Activated naive CD8-positive, alpha-beta T cell treated with anti-CD3 and anti-CD28 coated beads for 36 hours (primary cell): ENCODE measurements at regions not wholly inside any gene's neighbourhood (a gene's known extent, or its start where the extent isn't known, plus 50 kb on each side); places are given as distances from the start of the nearest gene placed in this dataset.
"Not testable (repeated sequence)": the region's sequence is repeated elsewhere in the genome, so short reads cannot be mapped to it uniquely, and the experiment has no call there.

Source experiments
- DNase-seq: peaks from one replicate; pipeline ENCODE4 v3.0.0; 2021
- H3K27ac Mint-ChIP-seq: one replicate; pipeline ENCODE4 v1.8.0; 2022; ENCODE audit warnings: mild to moderate bottlenecking, moderate library complexity, mixed read lengths
- H3K27me3 Mint-ChIP-seq: one replicate; pipeline ENCODE4 v1.8.0; 2022; ENCODE audit warnings: mild to moderate bottlenecking, mixed read lengths
- H3K36me3 Mint-ChIP-seq: one replicate; pipeline ENCODE4 v1.8.0; 2021; ENCODE audit warnings: mild to moderate bottlenecking, mixed read lengths
- H3K4me1 Mint-ChIP-seq: one replicate; pipeline ENCODE4 v1.8.0; 2021; ENCODE audit warnings: mixed read lengths
- H3K4me3 Mint-ChIP-seq: one replicate; pipeline ENCODE4 v1.8.0; 2022; ENCODE audit warnings: mild to moderate bottlenecking, moderate library complexity, mixed read lengths
- H3K9me3 Mint-ChIP-seq: one replicate; pipeline ENCODE4 v1.8.0; 2022; ENCODE audit warnings: mixed read lengths

DNA sequence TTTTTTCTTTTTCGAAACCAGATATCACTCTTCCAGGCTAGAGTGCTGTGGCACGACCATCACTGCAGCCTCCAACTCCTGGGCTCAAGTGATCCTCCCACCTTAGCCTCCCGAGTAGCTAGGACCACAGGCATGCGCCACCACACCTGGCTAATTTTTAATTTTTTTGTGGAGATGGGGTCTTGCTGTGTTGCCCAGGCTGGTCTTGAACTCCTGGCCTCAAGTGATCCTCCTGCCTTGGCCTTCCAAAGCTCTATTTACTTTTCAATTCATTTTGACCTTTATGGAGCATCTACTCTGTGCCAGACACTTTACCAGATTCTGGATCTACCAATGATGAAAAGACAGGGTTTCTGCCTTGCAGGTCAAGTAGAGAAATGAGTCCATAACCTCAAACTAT is 83.3 kb downstream of the NENF start:
- H3K36me3 Mint-ChIP-seq, H3K4me3 Mint-ChIP-seq, H3K27ac Mint-ChIP-seq, H3K4me1 Mint-ChIP-seq, DNase-seq, H3K9me3 Mint-ChIP-seq: not testable (repeated sequence)
- peaks cover 57% of the 10 kb centered on the region for H3K27me3 Mint-ChIP-seq

DNA sequence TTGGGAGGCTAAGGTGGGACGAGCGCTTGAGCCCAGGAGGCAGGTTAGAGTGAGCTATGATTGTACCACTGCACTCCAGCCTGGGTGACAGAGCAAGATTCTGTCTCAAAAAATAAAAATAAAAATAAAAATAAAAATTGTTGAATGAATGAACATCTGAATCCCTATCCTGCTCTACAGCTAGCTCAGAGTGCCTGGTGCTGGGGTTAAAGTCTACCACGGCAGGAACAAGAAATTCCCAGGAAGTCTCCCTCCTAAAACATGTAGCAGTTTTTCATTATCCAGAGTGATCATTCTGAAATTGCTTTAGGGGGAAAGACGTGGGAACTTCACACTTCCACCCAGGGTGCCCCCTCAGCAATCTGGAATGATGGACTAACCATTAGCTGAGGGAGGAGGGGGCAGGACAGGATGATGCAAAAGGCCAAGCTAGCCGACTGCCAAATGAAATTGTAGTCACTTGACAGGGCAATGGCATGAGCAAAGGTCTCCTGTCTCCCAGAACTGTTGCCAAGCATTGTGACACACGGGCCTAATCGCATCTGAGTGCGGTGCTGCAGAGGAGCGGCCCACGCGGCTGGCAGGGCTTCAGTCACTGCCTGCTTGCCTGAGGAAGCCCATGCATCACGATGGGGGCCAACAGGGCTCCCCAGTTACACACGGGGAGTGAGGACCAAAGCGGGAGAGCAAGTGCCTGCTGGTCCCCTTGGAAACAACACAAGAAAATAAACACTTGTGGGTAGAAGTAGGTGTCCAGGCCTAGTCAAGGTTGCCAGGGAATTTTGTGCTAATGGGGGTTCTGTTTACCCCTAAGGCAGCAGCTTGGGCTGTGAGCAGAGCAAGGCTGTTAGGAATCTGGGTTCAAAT is 85.7 kb downstream of the NENF start:
- Mint-ChIP-seq H3K4me3 (no peak overlapping the region), H3K36me3 (no peaks in the 10 kb centered on the region), H3K27me3 (peaks cover 34% of the 10 kb centered on the region), H3K27ac (no peak overlapping the region), H3K9me3 (no peaks in the 10 kb centered on the region), H3K4me1 (peaks cover 3% of the 10 kb centered on the region)
- no peak for DNase-seq

DNA sequence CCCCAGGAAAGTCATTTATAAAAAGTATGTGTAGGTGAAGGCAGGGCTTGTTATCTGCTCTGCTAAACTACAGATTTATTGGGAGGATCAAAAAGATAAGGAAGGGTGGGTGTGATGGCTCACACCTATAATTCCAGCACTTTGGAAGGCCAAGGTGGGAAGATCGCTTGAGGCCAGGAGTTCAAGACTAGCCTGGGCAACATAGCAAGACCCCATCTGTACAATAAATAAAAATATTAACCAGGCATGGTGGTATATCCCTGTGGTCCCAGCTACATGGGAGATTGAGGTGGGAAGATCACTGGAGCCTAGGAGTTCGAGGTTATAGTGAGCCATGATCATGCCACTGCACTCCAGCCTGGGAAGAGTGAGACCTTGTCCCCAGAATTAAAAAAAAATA is 86.4 kb downstream of the NENF start:
- Mint-ChIP-seq H3K27ac (no peak overlapping the region), H3K4me3 (no peak overlapping the region), H3K36me3 (no peaks in the 10 kb centered on the region), H3K9me3 (no peaks in the 10 kb centered on the region), H3K27me3 (peaks cover 27% of the 10 kb centered on the region), H3K4me1 (peaks cover 2% of the 10 kb centered on the region)
- DNase-seq, result no peak

DNA sequence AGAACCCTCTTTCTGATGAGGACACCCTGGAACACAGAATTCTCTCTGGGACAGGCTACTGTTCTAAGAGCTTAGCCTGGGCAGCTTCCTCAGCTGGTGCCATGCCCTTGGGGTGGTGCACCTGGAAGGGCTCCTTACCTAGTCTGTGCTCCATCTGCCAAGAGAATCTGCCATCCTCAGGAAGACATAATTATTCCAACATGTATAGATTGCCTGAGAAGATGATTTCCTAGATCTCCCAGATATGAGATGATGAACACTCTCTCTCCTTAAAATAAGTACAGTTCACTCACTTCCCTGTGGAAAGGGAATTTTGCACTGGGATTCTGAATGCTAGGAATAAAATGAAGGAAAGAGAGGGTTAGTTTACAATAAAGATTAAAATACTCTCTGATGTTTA is 87.6 kb downstream of the NENF start:
- no peak overlapping the region for H3K27ac Mint-ChIP-seq
- H3K36me3 Mint-ChIP-seq, result no peaks in the 10 kb centered on the region
- H3K27me3 Mint-ChIP-seq, result peaks cover 21% of the 10 kb centered on the region
- DNase-seq, result no peak
- no peaks in the 10 kb centered on the region for H3K9me3 Mint-ChIP-seq
- no peaks in the 10 kb centered on the region for H3K4me1 Mint-ChIP-seq
- H3K4me3 Mint-ChIP-seq, result no peak overlapping the region

DNA sequence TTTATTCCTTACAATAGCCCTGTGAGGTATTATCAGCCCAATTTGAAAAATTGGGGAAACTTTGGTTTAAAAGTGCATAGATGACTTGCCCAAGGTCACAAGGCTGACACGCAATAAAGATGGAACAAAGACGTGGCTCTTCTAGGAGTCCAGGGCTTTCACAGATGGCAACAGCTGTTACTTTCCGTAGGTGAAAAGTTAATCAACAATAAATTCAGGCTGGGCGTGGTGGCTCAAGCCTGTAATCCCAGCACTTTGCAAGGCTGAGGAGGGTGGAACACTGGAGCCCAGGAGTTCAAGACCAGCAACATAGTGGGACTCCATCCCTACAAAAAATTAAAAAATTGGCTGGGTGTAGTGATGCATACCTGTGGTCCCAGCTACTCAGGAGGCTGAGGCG is 87.8 kb upstream of the ATF3 start:
- Mint-ChIP-seq H3K4me1 (no peaks in the 10 kb centered on the region), H3K27ac (no peak overlapping the region), H3K9me3 (no peaks in the 10 kb centered on the region), H3K27me3 (peaks cover 16% of the 10 kb centered on the region), H3K4me3 (no peak overlapping the region), H3K36me3 (no peaks in the 10 kb centered on the region)
- no peak for DNase-seq

DNA sequence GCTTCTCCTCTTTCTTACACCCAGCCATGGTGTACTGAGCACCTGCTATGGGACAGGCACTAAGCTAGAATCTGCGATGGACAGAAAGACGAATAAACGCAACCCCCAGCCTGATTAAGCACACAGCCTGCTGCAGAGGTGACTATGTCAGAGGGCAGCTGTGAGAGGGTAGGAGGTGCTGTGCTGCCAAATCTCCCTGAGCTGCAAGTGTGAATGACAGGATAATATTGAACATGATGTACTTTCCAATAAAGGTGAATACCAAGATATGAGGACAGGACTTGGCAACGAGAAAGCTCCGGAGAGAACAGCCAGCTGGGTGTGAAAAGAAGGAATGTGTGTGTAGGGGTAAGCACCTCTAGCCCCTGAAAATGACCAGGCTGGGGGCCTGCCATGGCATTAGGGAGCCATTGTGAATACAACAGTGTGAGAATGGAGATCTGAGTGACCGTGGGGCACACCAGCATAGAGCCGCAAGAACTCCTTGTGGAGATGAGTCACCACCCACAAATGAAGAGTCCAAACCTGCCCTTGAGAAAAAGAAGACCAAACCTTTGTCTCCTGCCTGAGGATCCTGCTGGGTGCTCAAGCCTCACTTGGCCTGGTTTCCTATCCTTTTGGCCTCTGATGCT is 83.0 kb upstream of the ATF3 start:
- H3K27me3 Mint-ChIP-seq, result peaks cover 10% of the 10 kb centered on the region
- no peaks in the 10 kb centered on the region for H3K36me3 Mint-ChIP-seq
- H3K9me3 Mint-ChIP-seq, result no peaks in the 10 kb centered on the region
- no peak overlapping the region for H3K27ac Mint-ChIP-seq
- no peak for DNase-seq
- H3K4me3 Mint-ChIP-seq, result no peak overlapping the region
- no peaks in the 10 kb centered on the region for H3K4me1 Mint-ChIP-seq

DNA sequence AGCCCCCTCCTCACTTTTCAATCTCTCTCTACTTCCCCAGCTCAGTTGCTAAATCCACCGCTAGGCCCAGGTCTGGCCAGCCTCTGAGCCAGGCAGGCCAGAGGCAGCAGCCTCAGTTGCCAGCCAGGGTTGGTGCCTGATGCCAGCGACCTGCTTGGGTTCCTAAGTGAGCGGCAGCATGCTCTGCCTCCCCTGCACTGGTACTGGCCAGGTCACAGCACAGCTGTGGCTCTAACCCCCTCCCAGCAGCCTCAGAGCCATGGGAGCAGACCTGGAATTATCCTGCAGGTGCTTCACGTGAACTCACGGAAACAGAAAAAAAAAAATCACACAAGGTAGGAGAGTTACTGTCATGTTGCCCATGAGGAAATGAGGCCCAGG is 82.5 kb upstream of the ATF3 start:
- no peaks in the 10 kb centered on the region for H3K9me3 Mint-ChIP-seq
- H3K4me3 Mint-ChIP-seq, result no peak overlapping the region
- no peak for DNase-seq
- H3K27ac Mint-ChIP-seq, result no peak overlapping the region
- H3K4me1 Mint-ChIP-seq, result no peaks in the 10 kb centered on the region
- peaks cover 15% of the 10 kb centered on the region for H3K27me3 Mint-ChIP-seq
- no peaks in the 10 kb centered on the region for H3K36me3 Mint-ChIP-seq

DNA sequence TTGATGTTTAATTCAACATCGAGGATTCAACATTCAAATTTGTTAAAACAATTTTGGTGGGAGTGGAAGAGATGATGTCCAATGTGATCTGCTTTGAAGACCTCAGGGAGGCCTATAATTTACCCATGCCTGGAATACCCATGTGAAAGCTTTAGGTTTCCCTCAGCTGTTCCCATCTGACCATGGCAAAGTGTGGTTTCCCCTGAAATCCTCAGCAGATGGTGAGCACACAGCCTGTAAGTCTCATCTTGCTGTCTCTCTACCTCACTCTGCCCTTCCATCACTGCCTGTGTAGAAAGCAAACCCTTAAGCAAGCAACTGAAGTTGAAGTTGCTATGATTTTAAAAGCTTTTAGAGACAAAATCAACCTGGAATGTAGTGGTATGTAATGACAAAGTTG is 80.1 kb upstream of the ATF3 start:
- Mint-ChIP-seq H3K36me3 (no peaks in the 10 kb centered on the region), H3K4me1 (no peaks in the 10 kb centered on the region), H3K27ac (no peak overlapping the region), H3K27me3 (peaks cover 19% of the 10 kb centered on the region), H3K9me3 (no peaks in the 10 kb centered on the region), H3K4me3 (no peak overlapping the region)
- DNase-seq, result no peak

DNA sequence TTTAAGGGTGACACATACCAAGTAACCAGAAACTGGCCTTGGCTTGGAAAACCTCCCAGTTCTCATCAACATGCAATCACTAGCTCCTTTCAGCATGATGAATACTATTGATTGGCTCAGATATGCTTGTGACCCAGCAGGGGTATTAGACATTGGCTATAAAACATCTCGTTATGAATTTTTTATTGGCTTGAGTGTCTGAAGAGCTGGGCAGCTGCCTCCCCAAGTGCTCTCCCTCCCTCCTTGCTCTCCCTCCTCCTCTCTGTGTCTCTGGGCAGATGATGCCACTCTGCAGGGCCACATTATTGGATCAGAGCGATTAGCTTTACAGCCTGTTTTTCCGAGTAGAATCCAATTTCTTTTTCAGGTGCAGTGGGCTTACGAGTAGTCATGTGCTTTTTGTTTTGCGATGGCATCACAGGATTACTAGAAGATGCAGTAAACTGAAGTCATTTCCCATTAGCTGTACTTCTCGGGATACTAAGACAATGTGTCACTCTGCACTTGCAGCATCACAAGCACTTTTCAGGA is 79.3 kb upstream of the ATF3 start:
- Mint-ChIP-seq H3K27me3 (peaks cover 22% of the 10 kb centered on the region), H3K36me3 (no peaks in the 10 kb centered on the region), H3K4me1 (no peaks in the 10 kb centered on the region), H3K4me3 (no peak overlapping the region), H3K9me3 (no peaks in the 10 kb centered on the region), H3K27ac (no peak overlapping the region)
- DNase-seq, result no peak

DNA sequence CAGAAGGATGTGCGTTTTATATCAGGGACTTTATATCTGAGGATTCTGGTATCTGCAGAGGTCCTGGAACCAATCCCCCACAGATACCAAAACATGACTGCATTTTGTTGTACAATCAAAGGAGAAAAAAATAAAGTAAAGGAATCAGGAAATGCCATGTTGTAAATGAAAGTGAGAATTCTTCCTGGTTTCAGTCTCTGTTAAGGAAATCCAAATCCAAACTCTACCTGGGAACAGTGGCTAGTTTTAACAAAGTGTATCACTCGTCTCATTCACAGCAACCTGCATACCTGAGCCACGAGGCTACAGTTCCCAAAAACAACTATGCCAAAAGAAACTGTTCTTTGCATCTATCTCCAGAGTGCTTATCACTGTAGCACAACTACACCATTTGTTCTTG is 77.3 kb upstream of the ATF3 start:
- Mint-ChIP-seq H3K36me3 (no peaks in the 10 kb centered on the region), H3K4me1 (no peaks in the 10 kb centered on the region), H3K4me3 (no peak overlapping the region), H3K9me3 (no peaks in the 10 kb centered on the region), H3K27ac (no peak overlapping the region), H3K27me3 (peaks cover 26% of the 10 kb centered on the region)
- DNase-seq, result no peak

DNA sequence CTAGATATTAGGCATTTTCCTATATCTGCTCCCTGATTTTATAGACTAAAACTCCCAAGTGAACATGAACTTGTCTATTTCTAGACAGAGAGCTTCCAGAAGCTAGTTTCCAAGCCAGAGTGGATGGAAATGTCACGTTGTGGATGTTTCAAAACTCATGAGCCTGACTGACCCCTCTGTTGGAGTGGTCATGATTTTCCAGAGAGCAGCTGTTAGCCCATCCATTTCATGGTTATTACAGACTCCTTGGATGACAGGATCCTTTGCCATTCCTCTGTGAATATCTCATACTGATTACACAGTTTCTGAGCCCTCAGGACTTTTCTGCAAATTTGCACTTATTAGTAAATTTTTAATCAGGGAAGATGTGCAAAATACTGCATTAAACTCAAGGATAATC is 76.8 kb upstream of the ATF3 start:
- no peak overlapping the region for H3K4me3 Mint-ChIP-seq
- no peaks in the 10 kb centered on the region for H3K9me3 Mint-ChIP-seq
- H3K27ac Mint-ChIP-seq, result no peak overlapping the region
- DNase-seq, result no peak
- H3K27me3 Mint-ChIP-seq, result peaks cover 26% of the 10 kb centered on the region
- H3K4me1 Mint-ChIP-seq, result no peaks in the 10 kb centered on the region
- no peaks in the 10 kb centered on the region for H3K36me3 Mint-ChIP-seq

DNA sequence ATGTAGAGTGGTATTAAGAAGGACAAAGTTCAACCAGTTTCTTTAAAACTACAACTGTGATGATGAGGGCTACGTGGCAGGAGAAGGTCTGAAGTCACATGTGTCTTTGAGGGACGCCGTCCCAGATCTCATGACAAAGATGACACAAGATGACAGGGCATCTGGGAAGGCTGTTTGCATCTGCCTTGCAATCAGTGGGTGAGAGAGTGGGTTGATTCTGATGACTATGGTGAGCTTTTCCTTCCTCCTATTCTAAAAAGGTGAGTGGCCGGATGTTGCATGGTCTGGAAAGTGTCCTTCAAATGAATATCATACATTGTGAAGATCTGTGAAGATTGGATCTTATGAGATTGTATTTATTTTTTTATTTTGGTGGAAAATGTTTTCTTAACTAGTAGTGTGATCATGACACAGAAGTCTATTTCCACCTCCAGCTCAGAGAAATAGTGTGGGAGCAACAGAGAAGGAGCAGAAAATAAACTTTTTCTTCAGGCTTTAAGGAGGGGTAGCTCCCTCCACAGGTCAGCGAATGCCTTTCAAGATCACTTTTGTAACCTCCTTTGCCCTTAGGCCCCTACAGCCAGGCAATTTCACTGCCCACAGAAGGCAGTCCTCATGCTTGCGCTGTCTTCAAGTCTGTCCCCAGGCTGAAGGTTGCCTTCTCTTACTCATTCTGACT is 76.0 kb upstream of the ATF3 start:
- H3K36me3 Mint-ChIP-seq, result no peaks in the 10 kb centered on the region
- no peaks in the 10 kb centered on the region for H3K4me1 Mint-ChIP-seq
- H3K4me3 Mint-ChIP-seq, result no peak overlapping the region
- H3K27me3 Mint-ChIP-seq, result peaks cover 26% of the 10 kb centered on the region
- no peaks in the 10 kb centered on the region for H3K9me3 Mint-ChIP-seq
- DNase-seq, result no peak
- no peak overlapping the region for H3K27ac Mint-ChIP-seq

DNA sequence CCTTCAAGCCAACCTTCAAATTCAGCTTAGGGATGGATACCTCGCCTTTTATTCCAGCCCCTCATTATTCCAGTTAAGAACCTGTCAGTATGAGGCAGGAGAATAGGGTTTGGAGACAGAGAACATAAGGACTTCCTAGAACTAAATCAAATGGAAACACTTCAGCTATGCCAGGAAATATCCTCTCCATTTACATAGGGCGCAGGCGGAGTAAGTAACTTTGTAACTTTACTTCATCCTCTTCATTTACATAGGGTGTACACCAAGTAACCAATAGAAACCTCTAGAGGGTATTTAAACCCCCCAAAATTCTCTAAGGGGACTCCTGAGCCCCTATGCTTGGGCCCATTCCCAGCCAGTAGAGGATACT is 75.4 kb upstream of the ATF3 start:
- no peaks in the 10 kb centered on the region for H3K9me3 Mint-ChIP-seq
- H3K4me3 Mint-ChIP-seq, result no peak overlapping the region
- no peaks in the 10 kb centered on the region for H3K36me3 Mint-ChIP-seq
- H3K4me1 Mint-ChIP-seq, result no peaks in the 10 kb centered on the region
- DNase-seq, result no peak
- no peak overlapping the region for H3K27ac Mint-ChIP-seq
- H3K27me3 Mint-ChIP-seq, result peaks cover 26% of the 10 kb centered on the region

DNA sequence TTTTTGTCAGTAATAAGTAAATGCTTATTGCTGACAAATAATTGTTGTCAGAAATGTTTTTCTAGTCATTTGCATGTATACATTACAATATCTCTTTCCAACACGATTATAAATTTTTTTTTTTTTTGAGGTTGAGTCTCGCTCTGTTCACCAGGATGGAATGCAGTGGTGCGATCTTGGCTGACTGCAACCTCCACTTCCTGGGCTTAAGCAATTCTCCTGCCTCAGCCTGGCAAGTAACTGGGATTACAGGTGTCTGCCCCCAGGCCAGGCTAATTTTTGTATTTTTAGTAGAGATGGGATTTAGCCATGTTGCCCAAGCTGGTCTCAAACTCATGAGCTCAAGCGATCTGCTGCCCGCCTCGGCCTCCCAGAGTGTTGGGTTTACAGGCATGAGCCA is 72.0 kb upstream of the ATF3 start:
- no peak for DNase-seq
- Mint-ChIP-seq H3K9me3 (no peaks in the 10 kb centered on the region), H3K27ac (no peak overlapping the region), H3K4me3 (no peak overlapping the region), H3K36me3 (no peaks in the 10 kb centered on the region), H3K4me1 (no peaks in the 10 kb centered on the region), H3K27me3 (peaks cover 7% of the 10 kb centered on the region)

DNA sequence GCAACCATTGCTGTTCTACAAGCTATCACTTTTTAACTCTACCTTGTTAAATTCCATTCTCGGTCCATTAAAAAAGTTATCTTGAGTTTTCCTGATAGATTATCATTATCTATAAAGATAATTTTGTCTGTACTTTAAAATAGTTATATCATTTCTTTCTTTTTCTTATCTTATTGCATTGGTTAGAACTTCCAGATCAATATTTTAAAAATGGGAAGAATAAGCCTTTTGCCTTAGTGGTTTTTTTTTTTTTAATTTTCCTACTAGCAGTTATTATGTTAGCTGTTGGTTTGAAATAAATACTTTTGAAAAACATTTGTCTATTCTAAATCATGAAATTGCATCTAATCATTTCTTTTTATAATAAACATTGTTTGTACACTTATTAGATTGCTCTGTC is 71.0 kb upstream of the ATF3 start:
- Mint-ChIP-seq H3K27ac (no peak overlapping the region), H3K27me3 (peaks cover 7% of the 10 kb centered on the region), H3K4me3 (no peak overlapping the region), H3K9me3 (no peaks in the 10 kb centered on the region), H3K36me3 (no peaks in the 10 kb centered on the region), H3K4me1 (no peaks in the 10 kb centered on the region)
- no peak for DNase-seq
